ENCODE measurements at regions not wholly inside any gene's neighbourhood (a gene's known extent, or its start where the extent isn't known, plus 50 kb on each side); places are given as distances from the start of the nearest gene placed in this dataset.

- TF ChIP-seq POLR2A (IDR thresholded peaks at IDR 0.05): no peak
- no peak for TF ChIP-seq CTCF (IDR thresholded peaks at IDR 0.05)
Measured at GRCh38 chr1:59025898-59026426, 242.1 kb upstream of the JUN start.

All from lower leg skin (tissue), 3 donors.